HG03025 (cell line): ENCODE measurements at regions not wholly inside any gene's neighbourhood (a gene's known extent, or its start where the extent isn't known, plus 50 kb on each side); places are given as distances from the start of the nearest gene placed in this dataset.
"Not testable (repeated sequence)": the region's sequence is repeated elsewhere in the genome, so short reads cannot be mapped to it uniquely, and the experiment has no call there.

Experiments used
- ATAC-seq: cut with Tn5 transposase; IDR thresholded peaks from one replicate; pipeline ENCODE4 v1.9.1; 2021; ENCODE audit warnings: mild to moderate bottlenecking, moderate library complexity; ENCODE audit not compliant: unreplicated experiment, low FRiP score

- ATAC-seq: not testable (repeated sequence)
Observed at GRCh38 chr17:27090450-27091042, 203.4 kb upstream of the WSB1 start.

GRCh38 chr17:27091043-27091497 is 202.8 kb upstream of the WSB1 start:
- ATAC-seq: no peak

- not testable (repeated sequence) for ATAC-seq
Observed at GRCh38 chr17:27094179-27094578, 199.7 kb upstream of the WSB1 start.

- ATAC-seq: not testable (repeated sequence)
Observed at GRCh38 chr17:27095821-27096220, 198.1 kb upstream of the WSB1 start.

GRCh38 chr17:27099266-27099665 is 194.6 kb upstream of the WSB1 start:
- not testable (repeated sequence) for ATAC-seq

GRCh38 chr17:27104605-27105221 is 189.2 kb upstream of the WSB1 start:
- not testable (repeated sequence) for ATAC-seq

- no peak for ATAC-seq
Observed at GRCh38 chr17:27105636-27106035, 188.3 kb upstream of the WSB1 start.

- ATAC-seq: no peak
Observed at GRCh38 chr17:27106347-27106981, 187.4 kb upstream of the WSB1 start.

GRCh38 chr17:27106982-27107360 is 186.9 kb upstream of the WSB1 start:
- ATAC-seq: no peak

GRCh38 chr17:27107386-27108328 is 186.3 kb upstream of the WSB1 start:
- ATAC-seq: not testable (repeated sequence)

- ATAC-seq: no peak
Observed at GRCh38 chr17:27109346-27109745, 184.6 kb upstream of the WSB1 start.

- no peak for ATAC-seq
Observed at GRCh38 chr17:27153005-27153404, 140.9 kb upstream of the WSB1 start.

GRCh38 chr17:27155866-27156265 is 138.0 kb upstream of the WSB1 start:
- no peak for ATAC-seq

GRCh38 chr17:27157297-27157696 is 136.6 kb upstream of the WSB1 start:
- ATAC-seq: no peak

- no peak for ATAC-seq
Observed at GRCh38 chr17:27157898-27158297, 136.0 kb upstream of the WSB1 start.

- no peak for ATAC-seq
Observed at GRCh38 chr17:27158382-27158781, 135.5 kb upstream of the WSB1 start.

- ATAC-seq: no peak
Observed at GRCh38 chr17:27180322-27180721, 113.6 kb upstream of the WSB1 start.

GRCh38 chr17:27181379-27181925 is 112.5 kb upstream of the WSB1 start:
- not testable (repeated sequence) for ATAC-seq

GRCh38 chr17:27181935-27182334 is 112.0 kb upstream of the WSB1 start:
- no peak for ATAC-seq

- ATAC-seq: not testable (repeated sequence)
Observed at GRCh38 chr17:27197505-27197904, 96.4 kb upstream of the WSB1 start.
